ENCODE measurements at regions not wholly inside any gene's neighbourhood (a gene's known extent, or its start where the extent isn't known, plus 50 kb on each side); places are given as distances from the start of the nearest gene placed in this dataset.

- no peak for TF ChIP-seq CTCF (optimal IDR thresholded peaks at IDR 0.05 in 1 of 3, IDR thresholded peaks at IDR 0.05 in 1 of 3, conservative IDR thresholded peaks at IDR 0.05 in 1 of 3; ENCODE audit: extremely low read depth in 1 of 3, insufficient read depth in 2 of 3, low read length in 3 of 3)
- TF ChIP-seq EZH2 (IDR thresholded peaks at IDR 0.05; ENCODE audit: low read length): no peak
Measured at GRCh38 chr21:25508364-25508763, 98.9 kb downstream of the MRPL39 start.

All from keratinocyte (primary cell).